Loucy (cell line): ENCODE measurements at regions not wholly inside any gene's neighbourhood (a gene's known extent, or its start where the extent isn't known, plus 50 kb on each side); places are given as distances from the start of the nearest gene placed in this dataset.

Experiments used
- EZH2phosphoT487 ChIP-seq: fragments of 200-600 bp; IDR thresholded peaks from 2 replicates; pipeline ENCODE4 v1.6.1; 2018; ENCODE audit warnings: antibody characterized with exemption, mild to moderate bottlenecking, moderate library complexity, borderline replicate concordance
- TF ChIP-seq, protein P1 (sequence below): fragments of 200-600 bp; sonication (generic); conservative IDR thresholded peaks from 2 replicates; pipeline ENCODE4 v1.5.1; 2014; ENCODE audit warnings: mild to moderate bottlenecking, antibody characterized with exemption, low read length

DNA sequence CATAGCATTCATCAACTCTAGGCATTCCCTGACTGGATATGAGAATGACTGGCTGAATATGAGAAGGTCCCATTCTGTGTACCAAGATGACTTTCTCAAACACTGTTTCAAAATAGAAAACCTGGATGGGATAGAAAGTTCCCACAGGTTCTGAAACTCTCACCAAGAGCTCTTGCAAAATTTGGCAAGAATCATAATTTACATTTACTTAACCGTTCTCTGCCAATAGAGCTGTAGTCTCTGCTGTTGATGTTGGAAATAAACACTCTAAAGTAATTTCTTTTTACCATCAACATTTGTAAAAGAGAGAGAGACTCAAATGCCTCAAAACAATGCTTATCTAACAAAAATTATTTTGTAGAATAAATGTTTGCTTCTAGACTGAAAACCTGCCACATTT is 221.1 kb downstream of the LMO4 start:
- TF ChIP-seq, protein P1, sequence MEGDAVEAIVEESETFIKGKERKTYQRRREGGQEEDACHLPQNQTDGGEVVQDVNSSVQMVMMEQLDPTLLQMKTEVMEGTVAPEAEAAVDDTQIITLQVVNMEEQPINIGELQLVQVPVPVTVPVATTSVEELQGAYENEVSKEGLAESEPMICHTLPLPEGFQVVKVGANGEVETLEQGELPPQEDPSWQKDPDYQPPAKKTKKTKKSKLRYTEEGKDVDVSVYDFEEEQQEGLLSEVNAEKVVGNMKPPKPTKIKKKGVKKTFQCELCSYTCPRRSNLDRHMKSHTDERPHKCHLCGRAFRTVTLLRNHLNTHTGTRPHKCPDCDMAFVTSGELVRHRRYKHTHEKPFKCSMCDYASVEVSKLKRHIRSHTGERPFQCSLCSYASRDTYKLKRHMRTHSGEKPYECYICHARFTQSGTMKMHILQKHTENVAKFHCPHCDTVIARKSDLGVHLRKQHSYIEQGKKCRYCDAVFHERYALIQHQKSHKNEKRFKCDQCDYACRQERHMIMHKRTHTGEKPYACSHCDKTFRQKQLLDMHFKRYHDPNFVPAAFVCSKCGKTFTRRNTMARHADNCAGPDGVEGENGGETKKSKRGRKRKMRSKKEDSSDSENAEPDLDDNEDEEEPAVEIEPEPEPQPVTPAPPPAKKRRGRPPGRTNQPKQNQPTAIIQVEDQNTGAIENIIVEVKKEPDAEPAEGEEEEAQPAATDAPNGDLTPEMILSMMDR: no peak
- no peak for TF ChIP-seq EZH2phosphoT487
